ENCODE measurements at regions not wholly inside any gene's neighbourhood (a gene's known extent, or its start where the extent isn't known, plus 50 kb on each side); places are given as distances from the start of the nearest gene placed in this dataset.

- no peaks in the 10 kb centered on the region for H3K27me3 ChIP-seq
- H3K9me3 ChIP-seq: no peaks in the 10 kb centered on the region
- peaks cover 0 to 18% (median 7%) of the 10 kb centered on the region in 3 donors for H3K4me1 ChIP-seq
- H3K4me3 ChIP-seq: no peak overlapping the region
- peak overlapping the region in 3 of 4 donors; percentile 25 to 40 (median 35) for H3K27ac ChIP-seq
- TF ChIP-seq POLR2A (IDR thresholded peaks at IDR 0.05) (no peak), CTCF (IDR thresholded peaks at IDR 0.05) (no peak)
- H3K36me3 ChIP-seq: no peaks in the 10 kb centered on the region
- intact Hi-C loops (cut with DNase I): no loop called here
- 60 to 85% methylated on average over 1 of the region's 1 CpG for WGBS, 2 donors
- no peak for DNase-seq
Observed at GRCh38 chr20:11013801-11014200, 340.0 kb upstream of the JAG1 start.

- Histone ChIP-seq H3K4me3 (no peak overlapping the region), H3K27me3 (no peaks in the 10 kb centered on the region), H3K9me3 (no peaks in the 10 kb centered on the region), H3K27ac (no peak overlapping the region), H3K4me1 (peaks cover 0 to 18% (median 7%) of the 10 kb centered on the region in 3 donors), H3K36me3 (no peaks in the 10 kb centered on the region)
- 66 to 73% methylated on average over 4 of the region's 4 CpGs for WGBS, 2 donors
- DNase-seq: no peak
- TF ChIP-seq POLR2A (IDR thresholded peaks at IDR 0.05) (no peak), CTCF (IDR thresholded peaks at IDR 0.05) (no peak)
- intact Hi-C loops (cut with DNase I): no loop called here
Observed at GRCh38 chr20:11015440-11015839, 341.6 kb upstream of the JAG1 start.

- intact Hi-C loops (cut with DNase I): no loop called here
- H3K4me1 ChIP-seq: peaks cover 0 to 17% (median 7%) of the 10 kb centered on the region in 3 donors
- no peaks in the 10 kb centered on the region for H3K36me3 ChIP-seq
- TF ChIP-seq POLR2A (IDR thresholded peaks at IDR 0.05): no peak
- TF ChIP-seq CTCF (IDR thresholded peaks at IDR 0.05): no peak
- WGBS, 2 donors: 59 to 76% methylated on average over 4 of the region's 4 CpGs
- DNase-seq: no peak
- no peaks in the 10 kb centered on the region for H3K9me3 ChIP-seq
- no peak overlapping the region for H3K27ac ChIP-seq
- H3K4me3 ChIP-seq: no peak overlapping the region
- H3K27me3 ChIP-seq: no peaks in the 10 kb centered on the region
Observed at GRCh38 chr20:11017446-11017845, 343.6 kb upstream of the JAG1 start.

- Histone ChIP-seq H3K27me3 (no peaks in the 10 kb centered on the region), H3K4me3 (no peak overlapping the region), H3K36me3 (no peaks in the 10 kb centered on the region), H3K9me3 (no peaks in the 10 kb centered on the region), H3K27ac (no peak overlapping the region), H3K4me1 (peaks cover 0 to 5% (median 0%) of the 10 kb centered on the region in 3 donors)
- no peak for DNase-seq
- intact Hi-C loops (cut with DNase I): no loop called here
- WGBS, 2 donors: 87 to 97% methylated on average over 6 of the region's 6 CpGs
- no peak for TF ChIP-seq CTCF (IDR thresholded peaks at IDR 0.05)
- no peak for TF ChIP-seq POLR2A (IDR thresholded peaks at IDR 0.05)
Observed at GRCh38 chr20:11018668-11019170, 344.9 kb upstream of the JAG1 start.

- intact Hi-C loops (cut with DNase I): no loop called here
- no peaks in the 10 kb centered on the region for H3K27me3 ChIP-seq
- no peak overlapping the region for H3K4me3 ChIP-seq
- 81 to 83% methylated on average over 1 of the region's 1 CpG for WGBS, 2 donors
- no peak for DNase-seq
- no peaks in the 10 kb centered on the region for H3K36me3 ChIP-seq
- TF ChIP-seq CTCF (IDR thresholded peaks at IDR 0.05) (no peak), POLR2A (IDR thresholded peaks at IDR 0.05) (no peak)
- H3K27ac ChIP-seq: no peak overlapping the region
- H3K4me1 ChIP-seq: no peaks in the 10 kb centered on the region
- H3K9me3 ChIP-seq: no peaks in the 10 kb centered on the region
Observed at GRCh38 chr20:11020712-11021111, 346.9 kb upstream of the JAG1 start.
